Mesendoderm (in vitro differentiated cells): ENCODE measurements at regions not wholly inside any gene's neighbourhood (a gene's known extent, or its start where the extent isn't known, plus 50 kb on each side); places are given as distances from the start of the nearest gene placed in this dataset.

Experiments
- DNase-seq: peaks from one replicate; pipeline ENCODE4 v3.0.0; 2013
- H2AK5ac ChIP-seq: 2 replicates; pipeline ENCODE4 v1.6.1; 2013; ENCODE audit warnings: low read length, inconsistent platforms
- H2BK120ac ChIP-seq: 2 replicates; pipeline ENCODE4 v1.6.1; 2013; ENCODE audit warnings: low read depth, mild to moderate bottlenecking, low read length, moderate library complexity, mixed read lengths
- H2BK15ac ChIP-seq: replicated peaks from 2 replicates; pipeline ENCODE4 v1.6.1; 2013; ENCODE audit warnings: low read depth, mild to moderate bottlenecking, moderate library complexity
- H2BK5ac ChIP-seq: 2 replicates; pipeline ENCODE4 v1.6.1; 2013; ENCODE audit warnings: low read length, inconsistent platforms
- H3K18ac ChIP-seq: 2 replicates; pipeline ENCODE4 v1.6.1; 2013; ENCODE audit warnings: mild to moderate bottlenecking, low read length, mixed read lengths
- H3K23ac ChIP-seq: one replicate; pipeline ENCODE4 v1.6.1; 2013; ENCODE audit warnings: low read length
- H3K27ac ChIP-seq: 2 replicates; pipeline ENCODE4 v1.5.1; 2013; ENCODE audit warnings: low read depth, mild to moderate bottlenecking, inconsistent platforms, low read length, moderate library complexity
- H3K27me3 ChIP-seq: 2 replicates; pipeline ENCODE4 v1.6.1; 2013; ENCODE audit warnings: low read length, control low read depth, mild to moderate bottlenecking, inconsistent platforms; ENCODE audit not compliant: insufficient read depth, poor library complexity
- H3K36me3 ChIP-seq: 2 replicates; pipeline ENCODE4 v1.6.1; 2013; ENCODE audit warnings: low read length, inconsistent platforms; ENCODE audit not compliant: control insufficient read depth, insufficient read depth
- H3K4ac ChIP-seq: one replicate; pipeline ENCODE4 v1.6.1; 2013; ENCODE audit warnings: low read depth, mild to moderate bottlenecking, low read length, moderate library complexity
- H3K4me1 ChIP-seq: 2 replicates; pipeline ENCODE4 v1.6.1; 2013; ENCODE audit warnings: low read depth, low read length, inconsistent platforms; ENCODE audit not compliant: control insufficient read depth
- H3K4me2 ChIP-seq: 2 replicates; pipeline ENCODE4 v1.6.1; 2013; ENCODE audit warnings: low read length
- H3K4me3 ChIP-seq: 2 replicates; pipeline ENCODE4 v1.5.1; 2013; ENCODE audit warnings: mild to moderate bottlenecking, low read length
- H3K56ac ChIP-seq: one replicate; pipeline ENCODE4 v1.6.1; 2013; ENCODE audit warnings: low read length
- H3K79me1 ChIP-seq: 2 replicates; pipeline ENCODE4 v1.6.1; 2013; ENCODE audit warnings: low read length, inconsistent platforms
- H3K79me2 ChIP-seq: 2 replicates; pipeline ENCODE4 v1.6.1; 2013; ENCODE audit warnings: mild to moderate bottlenecking, low read length; ENCODE audit not compliant: control insufficient read depth, insufficient read depth
- H3K9ac ChIP-seq: 2 replicates; pipeline ENCODE4 v1.6.1; 2013; ENCODE audit warnings: low read length, inconsistent platforms
- H4K5ac ChIP-seq: one replicate; pipeline ENCODE4 v1.6.1; 2013; ENCODE audit warnings: low read length
- H4K8ac ChIP-seq: one replicate; pipeline ENCODE4 v1.6.1; 2013; ENCODE audit warnings: low read depth, mild to moderate bottlenecking, control low read depth, low read length, moderate library complexity
- WGBS: extraction: QIAGEN DNeasy Blood & Tissue Kit; methylation state at CpG from one replicate; pipeline ENCODE4 v1.1.7; 2013; ENCODE audit warnings: low lambda C conversion rate, missing lambda C conversion rate; ENCODE audit not compliant: insufficient coverage; ENCODE audit errors: extremely low coverage; 5-methylcytosine and 5-hydroxymethylcytosine counted together

- H3K4me2 ChIP-seq: no peak overlapping the region
- no peak overlapping the region for H3K56ac ChIP-seq
- no peak overlapping the region for H3K27ac ChIP-seq
- no peaks in the 10 kb centered on the region for H3K36me3 ChIP-seq
- no peak overlapping the region for H2AK5ac ChIP-seq
- no CpG with 5 or more reads among the region's 4 CpGs for WGBS
- H3K27me3 ChIP-seq: no peaks in the 10 kb centered on the region
- H3K4me1 ChIP-seq: no peaks in the 10 kb centered on the region
- H4K5ac ChIP-seq: no peak overlapping the region
- no peak overlapping the region for H3K4ac ChIP-seq
- H3K9ac ChIP-seq: no peak overlapping the region
- no peaks in the 10 kb centered on the region for H3K79me2 ChIP-seq
- no peak overlapping the region for H2BK120ac ChIP-seq
- H3K4me3 ChIP-seq: no peak overlapping the region
- H4K8ac ChIP-seq: no peak overlapping the region
- no peak for DNase-seq
- no peak overlapping the region for H2BK5ac ChIP-seq
- H3K18ac ChIP-seq: no peak overlapping the region
- H3K23ac ChIP-seq: no peak overlapping the region
- H2BK15ac ChIP-seq: no peak overlapping the region
- no peaks in the 10 kb centered on the region for H3K79me1 ChIP-seq
These were observed 675.7 kb downstream of the METTL4 start for GRCh38 chr18:1895456-1896185.

GRCh38 chr18:1906421-1906820 is 664.9 kb downstream of the METTL4 start:
- Histone ChIP-seq H2BK5ac (no peak overlapping the region), H3K9ac (no peak overlapping the region)

GRCh38 chr18:1907470-1908206 is 663.7 kb downstream of the METTL4 start:
- H2BK5ac ChIP-seq: no peak overlapping the region
- H3K27me3 ChIP-seq: no peaks in the 10 kb centered on the region
- DNase-seq: no peak
- H3K18ac ChIP-seq: no peak overlapping the region
- H4K5ac ChIP-seq: no peak overlapping the region
- no peak overlapping the region for H3K4ac ChIP-seq
- H2BK120ac ChIP-seq: no peak overlapping the region
- H3K27ac ChIP-seq: no peak overlapping the region
- H3K79me1 ChIP-seq: no peaks in the 10 kb centered on the region
- no peak overlapping the region for H3K9ac ChIP-seq
- H3K23ac ChIP-seq: no peak overlapping the region
- H4K8ac ChIP-seq: no peak overlapping the region
- H3K4me2 ChIP-seq: no peak overlapping the region
- no peak overlapping the region for H3K56ac ChIP-seq
- H3K79me2 ChIP-seq: no peaks in the 10 kb centered on the region
- H2BK15ac ChIP-seq: no peak overlapping the region
- WGBS: no CpG with 5 or more reads among the region's 3 CpGs
- no peaks in the 10 kb centered on the region for H3K4me1 ChIP-seq
- H3K4me3 ChIP-seq: no peak overlapping the region
- H2AK5ac ChIP-seq: no peak overlapping the region
- H3K36me3 ChIP-seq: no peaks in the 10 kb centered on the region

More at GRCh38 chr18:1906421-1906820, 664.9 kb downstream of the METTL4 start:
- Histone ChIP-seq H3K4ac (no peak overlapping the region), H3K18ac (no peak overlapping the region), H3K4me2 (no peak overlapping the region), H4K5ac (no peak overlapping the region), H3K79me1 (no peaks in the 10 kb centered on the region), H3K27me3 (no peaks in the 10 kb centered on the region), H3K27ac (no peak overlapping the region), H3K4me1 (no peaks in the 10 kb centered on the region), H4K8ac (no peak overlapping the region), H3K36me3 (no peaks in the 10 kb centered on the region), H2AK5ac (no peak overlapping the region), H2BK15ac (no peak overlapping the region), H3K79me2 (no peaks in the 10 kb centered on the region), H3K56ac (no peak overlapping the region), H3K23ac (no peak overlapping the region), H2BK120ac (no peak overlapping the region), H3K4me3 (no peak overlapping the region)
- no CpG with 5 or more reads among the region's 1 CpG for WGBS
- no peak for DNase-seq

DNA sequence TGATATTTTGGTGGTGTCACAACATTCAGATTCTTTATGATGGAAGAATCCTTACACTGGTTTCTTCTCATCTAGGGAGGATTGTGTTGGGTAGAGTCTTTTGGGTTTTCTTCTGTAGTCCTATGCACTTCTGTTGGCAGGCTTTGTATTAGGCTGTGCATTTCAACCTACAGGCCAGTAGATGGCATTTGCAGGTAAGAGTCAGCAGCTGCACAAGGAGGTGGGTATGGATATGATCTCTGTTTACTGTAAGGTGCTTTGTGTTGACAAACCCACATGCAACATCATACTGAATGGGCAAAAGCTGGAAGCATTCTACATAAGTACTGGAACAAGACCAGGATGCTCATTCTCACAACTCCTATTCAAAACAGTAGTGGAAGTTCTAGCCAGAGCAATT is 656.8 kb downstream of the METTL4 start:
- Histone ChIP-seq H3K27ac (no peak overlapping the region), H3K9ac (no peak overlapping the region), H3K79me2 (no peaks in the 10 kb centered on the region), H3K4me3 (no peak overlapping the region), H3K27me3 (no peaks in the 10 kb centered on the region), H2BK120ac (no peak overlapping the region), H3K36me3 (no peaks in the 10 kb centered on the region), H3K4me1 (no peaks in the 10 kb centered on the region), H2AK5ac (no peak overlapping the region), H3K79me1 (no peaks in the 10 kb centered on the region), H2BK5ac (no peak overlapping the region), H3K56ac (no peak overlapping the region), H4K8ac (no peak overlapping the region), H3K4ac (no peak overlapping the region), H2BK15ac (no peak overlapping the region), H3K18ac (no peak overlapping the region), H3K23ac (no peak overlapping the region), H4K5ac (no peak overlapping the region), H3K4me2 (no peak overlapping the region)
- DNase-seq: peak; percentile 78

- H3K56ac ChIP-seq: no peak overlapping the region
- H3K4ac ChIP-seq: no peak overlapping the region
- no peak overlapping the region for H3K27ac ChIP-seq
- H3K4me2 ChIP-seq: no peak overlapping the region
- H3K79me1 ChIP-seq: no peaks in the 10 kb centered on the region
- DNase-seq: no peak
- H3K4me1 ChIP-seq: no peaks in the 10 kb centered on the region
- no peak overlapping the region for H4K8ac ChIP-seq
- no peak overlapping the region for H3K9ac ChIP-seq
- H2BK120ac ChIP-seq: no peak overlapping the region
- no peak overlapping the region for H2BK15ac ChIP-seq
- no peaks in the 10 kb centered on the region for H3K79me2 ChIP-seq
- H2BK5ac ChIP-seq: no peak overlapping the region
- no peak overlapping the region for H3K18ac ChIP-seq
- no peak overlapping the region for H3K23ac ChIP-seq
- H2AK5ac ChIP-seq: no peak overlapping the region
- H4K5ac ChIP-seq: no peak overlapping the region
- no peak overlapping the region for H3K4me3 ChIP-seq
- WGBS: no CpG with 5 or more reads among the region's 2 CpGs
- no peaks in the 10 kb centered on the region for H3K27me3 ChIP-seq
- no peaks in the 10 kb centered on the region for H3K36me3 ChIP-seq
These were observed 654.3 kb downstream of the METTL4 start for GRCh38 chr18:1916869-1917523.
